ENCODE measurements at regions not wholly inside any gene's neighbourhood (a gene's known extent, or its start where the extent isn't known, plus 50 kb on each side); places are given as distances from the start of the nearest gene placed in this dataset.

GRCh38 chr7:54072710-54073109 lies 469.5 kb upstream of the VSTM2A start:
- Histone ChIP-seq H3K9me2 (replicated peaks; ENCODE audit: control insufficient read depth, low read length) (no peaks in the 10 kb centered on the region), H3K4me2 (ENCODE audit: low read length) (no peak overlapping the region), H3K4me1 (ENCODE audit: control insufficient read depth, low read length) (no peaks in the 10 kb centered on the region), H3K36me3 (ENCODE audit: control insufficient read depth, low read length) (no peaks in the 10 kb centered on the region), H3K4me3 (ENCODE audit: low read length) (no peak overlapping the region), H3K27me3 (ENCODE audit: control insufficient read depth, low read length) (no peaks in the 10 kb centered on the region), H3K79me2 (ENCODE audit: control insufficient read depth, low read length) (no peaks in the 10 kb centered on the region), H3K27ac (ENCODE audit: low read depth, low read length) (no peak overlapping the region), H4K20me1 (ENCODE audit: control insufficient read depth, insufficient read depth, low read depth, low read length) (no peaks in the 10 kb centered on the region), H3F3A (ENCODE audit: control insufficient read depth, insufficient read depth) (no peaks in the 10 kb centered on the region), H3K9me3 (ENCODE audit: control insufficient read depth, insufficient read depth, low read length) (no peaks in the 10 kb centered on the region; the same call in 1 of the 2 replicates)
- TF ChIP-seq CTCF (IDR thresholded peaks at IDR 0.05; ENCODE audit: low read depth, low read length, poor library complexity, severe bottlenecking) (no peak), EZH2phosphoT487 (IDR thresholded peaks at IDR 0.05; ENCODE audit: borderline replicate concordance, low read length) (no peak)

- TF ChIP-seq EZH2phosphoT487 (IDR thresholded peaks at IDR 0.05; ENCODE audit: borderline replicate concordance, low read length) (no peak), CTCF (IDR thresholded peaks at IDR 0.05; ENCODE audit: low read depth, low read length, poor library complexity, severe bottlenecking) (no peak)
- H3K27me3 ChIP-seq (ENCODE audit: control insufficient read depth, low read length): no peaks in the 10 kb centered on the region
- H3K9me2 ChIP-seq (replicated peaks; ENCODE audit: control insufficient read depth, low read length): no peaks in the 10 kb centered on the region
- no peaks in the 10 kb centered on the region for H3K36me3 ChIP-seq (ENCODE audit: control insufficient read depth, low read length)
- H3K79me2 ChIP-seq (ENCODE audit: control insufficient read depth, low read length): no peaks in the 10 kb centered on the region
- H3K4me3 ChIP-seq (ENCODE audit: low read length): no peak overlapping the region
- no peaks in the 10 kb centered on the region for H3F3A ChIP-seq (ENCODE audit: control insufficient read depth, insufficient read depth)
- H3K4me1 ChIP-seq (ENCODE audit: control insufficient read depth, low read length): no peaks in the 10 kb centered on the region
- H3K27ac ChIP-seq (ENCODE audit: low read depth, low read length): no peak overlapping the region
- no peaks in the 10 kb centered on the region; the same call in 1 of the 2 replicates for H3K9me3 ChIP-seq (ENCODE audit: control insufficient read depth, insufficient read depth, low read length)
- H3K4me2 ChIP-seq (ENCODE audit: low read length): no peak overlapping the region
- no peaks in the 10 kb centered on the region for H4K20me1 ChIP-seq (ENCODE audit: control insufficient read depth, insufficient read depth, low read depth, low read length)
Measured at GRCh38 chr7:54076616-54077015, 465.6 kb upstream of the VSTM2A start.

- Histone ChIP-seq H3K27me3 (ENCODE audit: control insufficient read depth, low read length) (no peaks in the 10 kb centered on the region), H3K36me3 (ENCODE audit: control insufficient read depth, low read length) (no peaks in the 10 kb centered on the region), H3K4me1 (ENCODE audit: control insufficient read depth, low read length) (no peaks in the 10 kb centered on the region), H3K27ac (ENCODE audit: low read depth, low read length) (no peak overlapping the region), H3F3A (ENCODE audit: control insufficient read depth, insufficient read depth) (no peaks in the 10 kb centered on the region), H3K4me2 (ENCODE audit: low read length) (no peak overlapping the region), H3K79me2 (ENCODE audit: control insufficient read depth, low read length) (no peaks in the 10 kb centered on the region), H3K9me2 (replicated peaks; ENCODE audit: control insufficient read depth, low read length) (no peaks in the 10 kb centered on the region), H4K20me1 (ENCODE audit: control insufficient read depth, insufficient read depth, low read depth, low read length) (no peaks in the 10 kb centered on the region), H3K9me3 (ENCODE audit: control insufficient read depth, insufficient read depth, low read length) (no peaks in the 10 kb centered on the region), H3K4me3 (ENCODE audit: low read length) (no peak overlapping the region)
- TF ChIP-seq CTCF (IDR thresholded peaks at IDR 0.05; ENCODE audit: low read depth, low read length, poor library complexity, severe bottlenecking) (no peak), EZH2phosphoT487 (IDR thresholded peaks at IDR 0.05; ENCODE audit: borderline replicate concordance, low read length) (no peak)
Measured at GRCh38 chr7:54080525-54080924, 461.6 kb upstream of the VSTM2A start.

GRCh38 chr7:54080971-54081370 lies 461.2 kb upstream of the VSTM2A start:
- Histone ChIP-seq H3K27me3 (ENCODE audit: control insufficient read depth, low read length) (no peaks in the 10 kb centered on the region), H3F3A (ENCODE audit: control insufficient read depth, insufficient read depth) (no peaks in the 10 kb centered on the region), H3K4me3 (ENCODE audit: low read length) (no peak overlapping the region), H3K27ac (ENCODE audit: low read depth, low read length) (no peak overlapping the region), H3K9me2 (replicated peaks; ENCODE audit: control insufficient read depth, low read length) (no peaks in the 10 kb centered on the region), H3K36me3 (ENCODE audit: control insufficient read depth, low read length) (no peaks in the 10 kb centered on the region), H3K4me2 (ENCODE audit: low read length) (no peak overlapping the region), H4K20me1 (ENCODE audit: control insufficient read depth, insufficient read depth, low read depth, low read length) (no peaks in the 10 kb centered on the region), H3K79me2 (ENCODE audit: control insufficient read depth, low read length) (no peaks in the 10 kb centered on the region), H3K9me3 (ENCODE audit: control insufficient read depth, insufficient read depth, low read length) (no peaks in the 10 kb centered on the region), H3K4me1 (ENCODE audit: control insufficient read depth, low read length) (no peaks in the 10 kb centered on the region)
- TF ChIP-seq EZH2phosphoT487 (IDR thresholded peaks at IDR 0.05; ENCODE audit: borderline replicate concordance, low read length): no peak
- no peak for TF ChIP-seq CTCF (IDR thresholded peaks at IDR 0.05; ENCODE audit: low read depth, low read length, poor library complexity, severe bottlenecking)

All from DOHH2 (cell line).